PC-3 (cell line): ENCODE measurements at regions not wholly inside any gene's neighbourhood (a gene's known extent, or its start where the extent isn't known, plus 50 kb on each side); places are given as distances from the start of the nearest gene placed in this dataset.

ENCODE experiments used
- CTCF ChIP-seq: fragments of 300-600 bp; sonication (generic); conservative IDR thresholded peaks from 2 replicates; pipeline ENCODE4 v1.5.1; 2017; ENCODE audit warnings: antibody characterized with exemption, low read depth, mild to moderate bottlenecking, low read length
- EZH2 ChIP-seq: fragments of 300-600 bp; sonication (generic); IDR thresholded peaks from one replicate; pipeline ENCODE4 v1.6.1; 2017; ENCODE audit warnings: antibody characterized with exemption, mild to moderate bottlenecking, low read length; ENCODE audit not compliant: unreplicated experiment

- TF ChIP-seq CTCF, result no peak
- no peak for TF ChIP-seq EZH2
These were observed 224.0 kb downstream of the TXNL1 start for GRCh38 chr18:56414357-56414756.
